Activated CD4-positive, alpha-beta T cell treated with anti-CD3 and anti-CD28 coated beads, Interleukin-2, amount 10 ng/mL, durations not matched to agents 7 days and 5 days (primary cell): ENCODE measurements at regions not wholly inside any gene's neighbourhood (a gene's known extent, or its start where the extent isn't known, plus 50 kb on each side); places are given as distances from the start of the nearest gene placed in this dataset.

Experiments used
- CTCF ChIA-PET: fragments of 350-600 bp; sonication (Branson Sonifier 250); formaldehyde crosslinking; loops from one replicate; lab custom pipeline; 2021; ENCODE audit warnings: antibody characterized with exemption; lab: Charles Lee
- POLR2A ChIA-PET: fragments of 350-600 bp; sonication (Branson Sonifier 250); formaldehyde crosslinking; loops from one replicate; lab custom pipeline; 2021; ENCODE audit warnings: antibody characterized with exemption; lab: Charles Lee
- DNase-seq: peaks from one replicate; pipeline ENCODE4 v3.0.0-alpha.2; 2020
- H3K27ac Mint-ChIP-seq: one replicate; pipeline ENCODE4 v1.8.0; 2021; ENCODE audit warnings: mild to moderate bottlenecking, moderate library complexity, mixed read lengths
- H3K27me3 Mint-ChIP-seq: one replicate; pipeline ENCODE4 v1.8.0; 2021; ENCODE audit warnings: mixed read lengths
- H3K36me3 Mint-ChIP-seq: one replicate; pipeline ENCODE4 v1.8.0; 2021; ENCODE audit warnings: low read depth, mixed read lengths
- H3K4me1 Mint-ChIP-seq: one replicate; pipeline ENCODE4 v1.8.0; 2021; ENCODE audit warnings: mixed read lengths
- H3K4me3 Mint-ChIP-seq: one replicate; pipeline ENCODE4 v1.8.0; 2021; ENCODE audit warnings: mild to moderate bottlenecking, moderate library complexity, mixed read lengths
- H3K9me3 Mint-ChIP-seq: one replicate; pipeline ENCODE4 v1.8.0; 2021; ENCODE audit warnings: mixed read lengths

DNA sequence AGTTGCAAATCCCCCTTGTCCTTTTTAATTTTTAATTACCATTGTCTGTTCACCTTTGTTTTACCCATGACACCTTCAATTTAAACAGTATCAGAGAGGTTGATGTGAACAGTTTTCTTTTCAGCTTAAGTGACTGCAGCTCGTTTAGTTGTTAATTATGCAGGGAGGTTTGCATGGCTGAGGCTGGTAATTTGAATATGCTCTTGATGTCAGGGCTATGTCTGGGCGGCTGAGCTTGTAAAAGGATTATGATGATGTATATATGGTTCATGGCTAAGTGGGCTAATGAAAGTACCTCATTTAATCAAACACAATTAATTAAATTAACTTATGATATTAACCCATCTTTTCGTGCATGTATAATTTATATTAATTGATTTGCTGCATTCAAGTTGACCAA, 822.1 kb downstream of the GALR1 start:
- no peak overlapping the region for H3K4me3 Mint-ChIP-seq
- H3K27me3 Mint-ChIP-seq, result no peaks in the 10 kb centered on the region
- ChIA-PET POLR2A (interaction anchor here (0.6 kb wide), 1 partner anchor 16 kb away, joined by 3 read pairs; no protein-coding TSS in a partner anchor), CTCF (no interaction called here)
- H3K36me3 Mint-ChIP-seq, result no peaks in the 10 kb centered on the region
- H3K9me3 Mint-ChIP-seq, result no peaks in the 10 kb centered on the region
- no peak overlapping the region for H3K27ac Mint-ChIP-seq
- no peak for DNase-seq
- no peaks in the 10 kb centered on the region for H3K4me1 Mint-ChIP-seq

GRCh38 chr18:78072375-78072774, 822.7 kb downstream of the GALR1 start:
- Mint-ChIP-seq H3K27ac (no peak overlapping the region), H3K4me3 (no peak overlapping the region), H3K9me3 (no peaks in the 10 kb centered on the region), H3K4me1 (no peaks in the 10 kb centered on the region), H3K27me3 (no peaks in the 10 kb centered on the region), H3K36me3 (no peaks in the 10 kb centered on the region)
- no peak for DNase-seq
- CTCF ChIA-PET, result no interaction called here
- POLR2A ChIA-PET, result interaction anchor here (0.6 kb wide), 1 partner anchor 17 kb away, joined by 3 read pairs; no protein-coding TSS in a partner anchor

DNA sequence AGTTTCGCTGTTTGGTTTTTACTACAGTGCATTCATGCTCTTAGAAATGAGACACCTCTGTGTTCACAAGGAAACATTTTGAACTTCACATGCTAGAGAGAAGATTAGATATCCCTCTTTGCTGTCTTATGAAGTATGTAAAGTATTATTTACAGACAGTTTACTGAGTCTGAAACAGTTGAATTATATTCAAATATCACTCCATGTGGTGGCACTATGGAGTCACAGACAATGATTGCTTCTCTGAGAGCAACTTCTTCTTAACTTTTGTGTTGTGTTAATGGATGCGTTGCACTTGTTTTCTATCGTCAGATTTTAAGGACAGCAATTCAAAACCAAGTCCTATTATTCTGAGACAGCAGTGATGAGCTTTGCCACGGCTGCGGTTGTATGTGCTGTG, 823.6 kb downstream of the GALR1 start:
- Mint-ChIP-seq H3K36me3 (no peaks in the 10 kb centered on the region), H3K9me3 (no peaks in the 10 kb centered on the region), H3K27ac (no peak overlapping the region), H3K4me1 (no peaks in the 10 kb centered on the region), H3K4me3 (no peak overlapping the region), H3K27me3 (no peaks in the 10 kb centered on the region)
- DNase-seq, result no peak
- ChIA-PET CTCF (no interaction called here), POLR2A (no interaction called here)

GRCh38 chr18:78074400-78075020, 824.9 kb downstream of the GALR1 start:
- Mint-ChIP-seq H3K4me1 (no peaks in the 10 kb centered on the region), H3K4me3 (no peak overlapping the region), H3K9me3 (no peaks in the 10 kb centered on the region), H3K27me3 (no peaks in the 10 kb centered on the region), H3K27ac (no peak overlapping the region), H3K36me3 (no peaks in the 10 kb centered on the region)
- ChIA-PET CTCF (no interaction called here), POLR2A (no interaction called here)
- no peak for DNase-seq

GRCh38 chr18:78080081-78080480, 830.4 kb downstream of the GALR1 start:
- H3K36me3 Mint-ChIP-seq, result no peaks in the 10 kb centered on the region
- H3K27ac Mint-ChIP-seq, result no peak overlapping the region
- no peaks in the 10 kb centered on the region for H3K27me3 Mint-ChIP-seq
- H3K4me3 Mint-ChIP-seq, result no peak overlapping the region
- ChIA-PET CTCF (no interaction called here), POLR2A (no interaction called here)
- no peak for DNase-seq
- no peaks in the 10 kb centered on the region for H3K4me1 Mint-ChIP-seq
- H3K9me3 Mint-ChIP-seq, result no peaks in the 10 kb centered on the region

DNA sequence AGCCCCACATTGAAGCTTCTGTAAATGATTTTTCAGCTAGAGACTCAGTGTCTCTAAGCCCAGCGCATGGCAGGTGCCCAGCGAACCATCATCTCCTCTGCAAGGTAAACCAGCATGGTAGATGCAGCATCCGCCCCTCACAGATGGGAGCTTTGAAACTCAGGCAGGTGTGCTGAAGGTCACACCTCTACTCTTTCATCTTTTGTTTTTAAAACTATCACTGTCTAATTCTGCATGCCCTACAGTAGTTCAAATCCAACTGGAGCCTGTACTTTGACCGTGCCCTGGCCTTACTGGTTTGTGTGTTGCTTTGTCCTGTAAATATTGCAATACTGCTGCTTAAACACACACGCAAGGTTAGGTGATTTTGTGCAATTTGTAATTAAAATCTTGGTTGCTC, 831.1 kb downstream of the GALR1 start:
- Mint-ChIP-seq H3K9me3 (no peaks in the 10 kb centered on the region), H3K4me1 (no peaks in the 10 kb centered on the region), H3K4me3 (no peak overlapping the region), H3K27ac (no peak overlapping the region), H3K36me3 (no peaks in the 10 kb centered on the region), H3K27me3 (no peaks in the 10 kb centered on the region)
- ChIA-PET POLR2A (no interaction called here), CTCF (no interaction called here)
- DNase-seq, result no peak

DNA sequence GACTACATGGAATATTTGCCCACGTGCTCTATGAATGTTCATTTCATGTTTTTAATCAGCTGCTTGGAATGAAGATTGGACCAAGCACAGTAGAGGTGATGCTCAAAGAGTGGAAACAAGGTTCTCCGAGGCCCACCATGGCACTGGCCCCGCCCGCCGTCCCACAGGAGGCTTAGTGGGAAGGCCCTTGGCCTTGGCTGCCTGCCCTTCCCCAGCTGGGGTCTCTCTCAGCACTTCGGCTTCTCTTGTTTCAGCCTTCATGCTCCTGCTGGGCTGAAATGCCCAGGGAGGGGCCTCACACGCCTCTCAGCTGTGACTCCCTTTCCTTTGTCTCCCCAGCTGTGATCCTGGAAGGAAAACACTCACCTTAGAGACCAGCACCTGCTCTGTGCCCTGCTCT, 833.2 kb downstream of the GALR1 start:
- CTCF ChIA-PET, result no interaction called here
- no peak for DNase-seq
- Mint-ChIP-seq H3K27me3 (no peaks in the 10 kb centered on the region), H3K4me3 (no peak overlapping the region), H3K9me3 (peaks cover 3% of the 10 kb centered on the region), H3K27ac (no peak overlapping the region), H3K4me1 (no peaks in the 10 kb centered on the region), H3K36me3 (no peaks in the 10 kb centered on the region)
- POLR2A ChIA-PET, result no interaction called here

- H3K36me3 Mint-ChIP-seq, result no peaks in the 10 kb centered on the region
- H3K4me3 Mint-ChIP-seq, result no peak overlapping the region
- DNase-seq, result no peak
- H3K4me1 Mint-ChIP-seq, result no peaks in the 10 kb centered on the region
- POLR2A ChIA-PET, result no interaction called here
- no peaks in the 10 kb centered on the region for H3K27me3 Mint-ChIP-seq
- no peak overlapping the region for H3K27ac Mint-ChIP-seq
- CTCF ChIA-PET, result no interaction called here
- peaks cover 3% of the 10 kb centered on the region for H3K9me3 Mint-ChIP-seq
These were observed 835.9 kb downstream of the GALR1 start for GRCh38 chr18:78085241-78086185.

DNA sequence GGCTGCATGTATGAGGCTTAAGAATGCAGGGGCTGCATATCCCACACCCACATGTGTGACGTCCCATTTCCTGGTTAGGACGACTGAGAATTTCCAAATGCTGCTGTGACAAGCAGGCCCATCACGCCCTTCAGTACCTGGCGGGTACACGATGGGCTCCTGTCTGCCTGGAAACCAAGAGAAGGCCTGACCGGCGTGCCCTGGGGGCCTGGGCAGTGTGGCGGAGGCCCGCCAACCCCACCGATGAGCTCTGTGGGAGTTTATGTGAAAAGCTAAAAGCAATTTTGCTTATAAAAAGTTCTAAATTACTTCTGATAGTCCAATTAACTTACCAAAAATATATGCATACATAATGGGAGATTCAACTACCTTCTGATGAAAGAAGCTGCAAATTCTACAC, 837.3 kb downstream of the GALR1 start:
- no peaks in the 10 kb centered on the region for H3K4me1 Mint-ChIP-seq
- CTCF ChIA-PET, result no interaction called here
- peaks cover 3% of the 10 kb centered on the region for H3K9me3 Mint-ChIP-seq
- POLR2A ChIA-PET, result no interaction called here
- H3K4me3 Mint-ChIP-seq, result no peak overlapping the region
- H3K27ac Mint-ChIP-seq, result no peak overlapping the region
- H3K27me3 Mint-ChIP-seq, result no peaks in the 10 kb centered on the region
- no peaks in the 10 kb centered on the region for H3K36me3 Mint-ChIP-seq
- no peak for DNase-seq

DNA sequence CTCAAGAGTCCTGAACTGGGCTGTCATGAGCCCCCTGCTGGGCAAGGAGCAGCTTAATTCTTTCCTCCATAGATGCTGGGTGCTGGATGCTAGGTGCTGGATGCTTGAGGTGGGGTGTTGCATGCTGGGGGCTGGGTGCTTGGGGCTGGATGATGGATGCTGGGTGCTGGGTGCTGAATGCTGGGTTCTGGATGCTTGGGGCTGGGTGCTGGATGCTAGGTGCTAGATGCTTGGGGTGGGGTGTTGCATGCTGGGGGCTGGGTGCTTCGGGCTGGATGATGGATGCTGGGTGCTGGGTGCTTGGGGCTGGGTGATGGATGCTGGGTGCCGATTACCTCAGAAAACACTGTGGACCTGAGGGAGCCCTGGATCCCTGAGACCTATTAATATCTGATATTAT, 837.7 kb downstream of the GALR1 start:
- no peak for DNase-seq
- ChIA-PET POLR2A (no interaction called here), CTCF (no interaction called here)
- Mint-ChIP-seq H3K27me3 (no peaks in the 10 kb centered on the region), H3K27ac (no peak overlapping the region), H3K4me1 (no peaks in the 10 kb centered on the region), H3K9me3 (peaks cover 3% of the 10 kb centered on the region), H3K36me3 (no peaks in the 10 kb centered on the region), H3K4me3 (no peak overlapping the region)

DNA sequence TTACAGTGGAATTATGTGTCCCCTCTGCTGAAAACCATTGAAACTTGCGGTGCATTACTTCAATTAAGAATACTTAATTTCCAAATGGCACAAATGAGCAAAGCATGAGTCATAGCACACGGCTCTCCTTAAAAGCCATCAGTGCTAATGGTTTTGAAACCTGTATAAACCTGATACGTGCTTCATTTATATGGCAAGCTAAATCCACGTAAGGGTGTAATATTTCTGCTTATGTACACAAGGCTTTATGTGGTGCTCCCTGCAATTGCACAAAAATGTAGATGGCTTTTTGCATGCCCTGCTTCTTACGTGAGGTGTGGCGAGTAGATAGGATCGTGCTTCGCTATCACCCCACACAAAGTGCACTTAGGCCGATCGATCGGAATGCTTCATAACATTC, 840.9 kb downstream of the GALR1 start:
- Mint-ChIP-seq H3K36me3 (no peaks in the 10 kb centered on the region), H3K27me3 (no peaks in the 10 kb centered on the region), H3K4me1 (no peaks in the 10 kb centered on the region), H3K27ac (no peak overlapping the region), H3K4me3 (no peak overlapping the region), H3K9me3 (peaks cover 3% of the 10 kb centered on the region)
- POLR2A ChIA-PET, result no interaction called here
- CTCF ChIA-PET, result no interaction called here
- DNase-seq, result no peak

DNA sequence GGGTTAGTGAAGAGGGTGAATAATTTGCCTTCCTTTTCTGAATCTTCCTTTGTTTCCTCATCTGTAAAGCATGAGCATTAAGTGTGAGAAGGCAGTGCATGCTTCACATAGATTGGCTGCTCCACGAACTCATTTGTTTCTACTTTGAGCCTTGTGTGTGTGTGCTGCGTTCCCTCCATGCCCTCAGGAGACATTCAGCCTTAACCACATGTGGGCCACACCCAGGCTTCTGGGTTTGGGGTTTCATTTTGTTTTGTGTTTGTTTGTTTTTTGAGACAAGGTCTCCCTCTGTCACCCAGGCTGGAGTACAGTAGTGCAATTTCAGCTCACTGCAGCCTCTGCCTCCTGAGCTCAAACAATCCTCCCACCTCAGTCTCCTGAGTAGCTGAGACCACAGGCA, 843.3 kb downstream of the GALR1 start:
- Mint-ChIP-seq H3K9me3 (no peaks in the 10 kb centered on the region), H3K27ac (no peak overlapping the region), H3K27me3 (no peaks in the 10 kb centered on the region), H3K4me3 (no peak overlapping the region), H3K4me1 (no peaks in the 10 kb centered on the region), H3K36me3 (no peaks in the 10 kb centered on the region)
- ChIA-PET CTCF (no interaction called here), POLR2A (no interaction called here)
- no peak for DNase-seq

- CTCF ChIA-PET, result no interaction called here
- DNase-seq, result no peak
- no peaks in the 10 kb centered on the region for H3K27me3 Mint-ChIP-seq
- no peaks in the 10 kb centered on the region for H3K4me1 Mint-ChIP-seq
- POLR2A ChIA-PET, result no interaction called here
- H3K27ac Mint-ChIP-seq, result no peak overlapping the region
- H3K9me3 Mint-ChIP-seq, result peaks cover 3% of the 10 kb centered on the region
- H3K36me3 Mint-ChIP-seq, result no peaks in the 10 kb centered on the region
- no peak overlapping the region for H3K4me3 Mint-ChIP-seq
These were observed 850.4 kb downstream of the GALR1 start for GRCh38 chr18:78099979-78100588.
